ENCODE measurements at regions not wholly inside any gene's neighbourhood (a gene's known extent, or its start where the extent isn't known, plus 50 kb on each side); places are given as distances from the start of the nearest gene placed in this dataset.
A peak's percentile ranks its signal among the peaks of the same experiment; 100 is the strongest.
"Not testable (repeated sequence)": the region's sequence is repeated elsewhere in the genome, so short reads cannot be mapped to it uniquely, and the experiment has no call there.

GRCh38 chr6:134421501-134421900, 103.6 kb upstream of the SGK1 start:
- DNase-seq = no peak

- DNase-seq = peak in 1 of 2 donors; percentile 20
Observed at GRCh38 chr6:134420614-134421181, 102.8 kb upstream of the SGK1 start.

DNA sequence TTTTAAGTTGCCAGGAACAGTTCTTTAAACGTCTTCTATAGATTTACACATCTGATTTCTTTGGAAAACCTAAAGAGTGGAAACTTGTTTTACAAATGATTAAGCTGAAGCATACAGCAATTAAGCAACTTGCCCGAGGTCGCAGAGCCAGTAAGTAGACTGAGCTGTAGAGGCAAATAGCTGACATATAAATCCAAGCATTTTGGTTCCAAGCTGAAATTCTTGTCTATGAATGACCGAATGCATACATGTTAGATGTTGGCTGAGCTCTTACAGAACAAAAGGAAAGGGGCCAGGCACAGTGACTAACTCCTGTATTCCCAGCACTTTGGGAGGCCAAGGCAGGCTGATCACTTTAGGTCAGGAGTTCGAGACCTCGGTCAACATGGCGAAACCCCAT, 101.8 kb upstream of the SGK1 start:
- no peak for DNase-seq

DNA sequence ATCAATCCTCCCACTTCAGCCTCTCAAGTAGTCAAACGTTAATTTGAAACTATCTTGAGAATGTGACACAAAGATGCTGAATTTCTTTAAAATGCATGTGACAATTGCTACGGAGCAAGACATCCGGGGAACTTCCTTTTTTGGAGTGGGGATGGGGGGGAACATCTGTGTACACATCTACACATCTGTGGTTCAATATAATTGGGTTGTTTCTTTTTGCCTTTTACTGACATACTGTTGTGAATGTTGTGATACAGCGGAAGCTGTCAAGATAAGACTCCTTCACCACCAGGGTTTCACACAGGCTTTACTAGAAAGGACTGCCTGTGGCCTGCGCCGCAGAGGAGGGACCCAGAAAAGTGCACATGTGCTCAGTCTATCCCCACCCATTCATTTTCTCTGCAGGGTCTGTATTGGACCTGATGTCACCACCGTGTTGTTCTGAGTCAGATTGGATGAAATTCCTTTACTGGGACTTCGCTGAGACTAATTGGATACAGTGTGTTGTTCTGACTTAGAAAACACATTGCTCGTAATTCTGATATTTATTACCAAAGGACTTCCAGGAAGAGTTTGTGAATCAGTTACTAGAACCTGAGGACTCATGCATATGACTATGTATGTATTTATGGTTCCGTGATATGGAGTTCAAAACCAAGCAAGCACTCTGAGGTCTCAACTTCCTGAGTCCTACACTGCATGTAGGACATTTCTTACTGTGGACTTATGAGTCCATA, 98.7 kb upstream of the SGK1 start:
- DNase-seq = no peak

GRCh38 chr6:134415656-134416055, 97.7 kb upstream of the SGK1 start:
- no peak for DNase-seq

DNA sequence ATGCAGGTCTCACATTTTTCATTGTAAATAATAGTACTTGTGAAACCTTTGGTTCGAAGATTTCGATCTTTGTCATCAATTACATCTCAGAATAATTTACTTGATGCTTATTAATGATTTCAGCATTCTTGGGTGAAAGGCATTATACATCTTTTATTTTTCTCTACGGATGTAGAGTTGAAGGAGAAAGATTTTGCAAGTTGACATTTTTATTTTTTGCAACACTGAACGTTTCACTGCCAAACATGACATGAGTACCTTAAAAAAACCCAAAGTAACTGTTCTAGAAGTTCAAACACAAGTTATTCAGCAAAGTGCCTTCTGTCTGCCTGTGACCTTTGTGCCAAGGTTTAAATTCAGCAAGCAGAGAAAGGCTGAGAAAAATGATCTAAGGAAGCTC, 97.3 kb upstream of the SGK1 start:
- DNase-seq = no peak

- no peak for DNase-seq
Observed at GRCh38 chr6:134414793-134415192, 96.9 kb upstream of the SGK1 start.

- peak; percentile 20 to 51 for DNase-seq
Observed at GRCh38 chr6:134413241-134413643, 95.3 kb upstream of the SGK1 start.

GRCh38 chr6:134410541-134410940, 92.6 kb upstream of the SGK1 start:
- DNase-seq = no peak

GRCh38 chr6:134407791-134408190, 89.9 kb upstream of the SGK1 start:
- DNase-seq = no peak

- no peak for DNase-seq
Observed at GRCh38 chr6:134406311-134406710, 88.4 kb upstream of the SGK1 start.

DNA sequence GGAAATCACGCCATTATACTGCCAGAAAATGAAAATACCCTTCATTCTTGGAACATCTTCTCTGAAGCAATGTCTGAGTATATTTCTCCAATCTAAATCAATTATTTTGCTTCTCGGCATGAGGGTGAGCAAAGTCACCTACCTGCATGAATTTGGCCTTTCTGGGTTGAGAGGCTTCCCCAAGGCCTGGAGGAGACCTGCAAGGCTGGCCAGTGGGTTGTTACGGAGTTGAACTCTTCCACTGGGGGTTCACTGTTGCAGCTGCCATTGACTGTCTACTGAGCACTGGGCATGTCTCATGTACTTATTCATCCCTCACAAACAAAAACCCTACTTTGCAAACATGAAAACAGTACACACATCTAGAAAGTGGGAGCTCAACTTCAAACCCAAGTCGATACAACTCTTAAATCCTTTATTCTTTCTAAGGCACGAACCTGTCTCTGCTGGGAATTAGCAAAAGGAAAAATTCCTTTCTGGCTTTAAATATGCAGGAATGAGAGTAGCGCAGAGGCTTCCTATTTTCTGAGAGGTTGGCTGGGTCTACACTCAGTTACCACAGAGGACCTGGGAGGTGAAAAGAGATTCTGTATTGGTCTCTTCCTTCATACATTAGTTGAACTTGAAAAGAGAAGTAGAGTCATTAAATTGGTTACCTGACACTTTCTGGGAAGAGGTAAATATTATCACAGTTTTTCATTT, 87.6 kb upstream of the SGK1 start:
- DNase-seq = no peak

- not testable (repeated sequence) for DNase-seq
Observed at GRCh38 chr6:134403312-134403711, 85.4 kb upstream of the SGK1 start.

DNA sequence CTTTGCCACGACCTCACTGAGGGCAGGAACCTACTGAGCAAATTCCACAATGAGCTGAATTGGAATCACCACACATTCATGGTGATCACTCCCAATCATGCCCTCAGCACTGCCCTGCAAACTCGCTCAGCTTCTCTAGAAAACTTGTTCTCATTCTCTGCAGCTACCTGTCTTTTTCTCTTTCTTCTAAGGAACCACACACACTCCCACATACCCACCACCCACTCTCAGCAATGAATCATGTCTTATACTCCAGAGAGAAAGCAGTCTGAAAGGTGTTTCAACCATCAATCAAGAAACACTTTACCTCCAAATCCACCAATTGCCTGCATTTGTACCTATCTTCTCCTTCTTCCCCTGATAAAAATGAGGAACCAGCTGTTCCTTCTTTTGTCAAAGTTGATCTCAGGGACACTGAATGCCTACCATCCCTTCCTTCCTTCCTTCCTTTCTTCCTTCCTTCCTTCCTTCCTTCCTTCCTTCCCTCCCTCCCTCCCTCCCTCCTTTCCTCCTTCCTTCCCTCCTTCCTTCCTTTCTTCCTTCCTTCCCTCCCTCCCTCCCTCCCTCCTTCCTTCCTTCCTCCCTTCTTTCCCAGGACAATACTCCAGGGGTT, 84.6 kb upstream of the SGK1 start:
- DNase-seq = no peak

DNA sequence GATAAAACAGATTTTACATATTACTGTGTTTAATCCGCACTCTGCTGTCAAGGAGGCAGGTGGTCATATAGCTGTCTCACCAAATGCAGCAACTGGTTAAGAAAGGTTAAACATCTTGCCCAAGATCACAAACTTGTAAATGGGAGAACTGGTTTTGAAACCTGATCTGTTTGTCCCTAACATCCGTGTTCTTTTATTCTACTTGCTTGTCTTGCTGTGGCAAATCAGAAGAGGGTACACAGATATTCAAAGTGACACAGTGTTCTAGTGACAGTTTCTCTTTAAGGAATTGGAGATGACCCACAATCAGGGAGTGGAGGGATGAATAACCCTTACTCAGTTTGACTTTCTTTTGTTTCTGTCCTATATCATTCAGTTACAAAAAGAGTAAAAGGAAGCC, 83.0 kb upstream of the SGK1 start:
- no peak for DNase-seq

DNA sequence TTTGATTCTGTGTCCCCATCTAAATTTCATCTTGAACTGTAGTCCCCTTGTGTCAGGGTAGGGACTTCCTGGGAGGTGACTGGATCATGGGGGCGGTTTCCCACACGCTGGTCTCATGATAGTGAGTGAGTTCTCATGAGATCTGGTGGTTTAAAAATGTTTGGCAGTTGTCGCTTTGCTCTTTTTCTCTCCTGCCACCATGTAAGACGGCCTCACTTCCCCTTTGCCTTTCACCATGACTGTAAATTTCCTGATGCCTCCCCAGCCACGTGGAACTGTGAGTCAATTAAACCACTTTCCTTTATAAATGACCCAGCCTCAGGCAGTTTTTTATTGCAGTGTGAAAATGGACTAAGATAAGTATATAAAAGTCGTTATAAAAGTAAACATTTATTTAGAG, 80.5 kb upstream of the SGK1 start:
- DNase-seq = peak in 1 of 2 donors; percentile 58

- DNase-seq = no peak
Observed at GRCh38 chr6:134397676-134398075, 79.8 kb upstream of the SGK1 start.

- DNase-seq = no peak
Observed at GRCh38 chr6:134394905-134395304, 77.0 kb upstream of the SGK1 start.

- no peak for DNase-seq
Observed at GRCh38 chr6:134394208-134394607, 76.3 kb upstream of the SGK1 start.

DNA sequence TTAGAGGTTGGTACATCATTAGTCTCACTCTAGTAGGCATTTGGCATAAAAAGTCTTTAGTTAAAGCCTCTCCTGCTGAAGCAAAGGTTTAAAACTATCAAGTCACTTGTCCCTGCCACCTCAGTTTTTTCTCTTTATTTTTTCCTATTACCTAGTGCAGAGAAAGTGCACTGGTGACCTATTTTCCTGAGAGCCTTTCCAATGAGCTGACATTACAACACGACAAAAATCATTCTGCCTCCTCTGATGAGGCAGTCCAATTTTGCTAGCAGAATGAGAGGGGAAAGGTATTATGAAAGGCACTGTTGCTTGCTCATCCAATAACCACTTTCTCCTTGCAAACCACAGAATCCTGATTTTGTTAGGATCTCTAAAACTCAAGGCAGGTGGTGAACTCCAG, 73.3 kb upstream of the SGK1 start:
- DNase-seq = no peak

GRCh38 chr6:134389658-134390057, 71.7 kb upstream of the SGK1 start:
- DNase-seq = no peak

DNA sequence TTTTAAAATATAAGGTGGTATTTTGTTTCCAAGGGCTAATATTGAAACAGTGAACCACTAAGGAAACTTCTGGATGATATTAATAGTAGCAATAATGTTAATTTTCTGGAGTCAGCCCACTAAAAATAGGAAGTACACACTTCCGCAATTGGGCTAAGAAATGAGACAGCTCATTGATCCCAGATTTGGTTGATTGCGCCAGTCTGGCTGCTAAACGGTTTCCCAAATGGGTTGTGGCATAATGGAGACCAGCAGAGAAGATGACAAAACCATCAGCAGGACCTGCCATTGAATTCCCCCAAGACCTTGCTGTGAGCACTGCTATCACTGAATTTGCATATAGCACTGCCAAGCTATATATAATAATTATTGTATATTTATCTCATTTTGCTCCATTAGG, 71.2 kb upstream of the SGK1 start:
- DNase-seq = peak in 1 of 2 donors; percentile 58

DNA sequence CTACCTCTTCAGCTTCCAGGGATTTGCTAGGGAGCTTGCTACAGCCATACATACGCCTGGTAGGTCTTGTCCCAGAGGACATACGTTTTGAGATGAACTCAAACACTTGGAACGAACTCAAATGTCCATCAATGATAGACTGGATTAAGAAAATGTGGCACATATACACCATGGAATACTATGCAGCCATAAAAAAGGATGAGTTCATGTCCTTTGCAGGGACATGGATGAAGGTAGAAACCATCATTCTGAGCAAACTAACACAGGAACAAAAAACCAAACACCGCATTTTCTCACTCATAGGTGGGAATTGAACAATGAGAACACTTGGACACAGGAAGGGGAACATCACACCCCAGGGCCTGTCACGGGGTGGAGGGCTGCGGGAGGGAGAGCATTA, 68.6 kb upstream of the SGK1 start:
- not testable (repeated sequence) for DNase-seq

DNA sequence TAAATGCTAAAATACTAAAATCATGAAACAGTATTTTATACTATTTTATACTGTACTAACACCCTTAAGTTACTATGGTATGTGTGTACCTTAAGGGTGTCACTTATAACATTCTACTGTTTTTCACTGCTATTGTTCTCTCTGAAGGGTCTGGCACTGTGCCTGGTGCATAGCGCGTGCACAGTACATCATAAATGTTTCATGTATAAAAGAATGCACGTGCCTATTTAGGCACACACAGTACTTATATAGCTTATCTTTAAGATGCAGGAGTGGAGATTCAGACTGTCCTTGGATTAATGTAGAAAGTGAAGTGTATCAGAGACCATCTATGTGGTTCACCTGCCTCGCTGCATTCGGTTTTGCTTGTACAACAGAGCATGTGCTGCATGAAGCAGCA, 64.0 kb upstream of the SGK1 start:
- DNase-seq = no peak
